Large intestine (tissue), 3 donors: ENCODE measurements at regions not wholly inside any gene's neighbourhood (a gene's known extent, or its start where the extent isn't known, plus 50 kb on each side); places are given as distances from the start of the nearest gene placed in this dataset.

Experiments used
- DNase-seq, 2 donors: peaks; one replicate each; pipeline versions ENCODE4 v3.0.0 to v3.0.0-alpha.2; 2013
- H3K27ac ChIP-seq: one replicate; pipeline ENCODE4 v1.5.1; 2013; ENCODE audit warnings: low read length
- H3K27me3 ChIP-seq: 2 replicates; pipeline ENCODE4 v1.6.1; 2013; ENCODE audit warnings: low read length; ENCODE audit not compliant: control insufficient read depth, insufficient read depth
- H3K36me3 ChIP-seq: 2 replicates; pipeline ENCODE4 v1.6.1; 2013; ENCODE audit warnings: low read length; ENCODE audit not compliant: control insufficient read depth, insufficient read depth
- H3K4me1 ChIP-seq: one replicate; pipeline ENCODE4 v1.6.1; 2013; ENCODE audit warnings: low read length; ENCODE audit not compliant: control insufficient read depth, insufficient read depth
- H3K4me3 ChIP-seq: one replicate; pipeline ENCODE4 v1.5.1; 2013; ENCODE audit warnings: low read length
- H3K9me3 ChIP-seq: one replicate; pipeline ENCODE4 v1.6.1; 2013; ENCODE audit warnings: mild to moderate bottlenecking, low read depth, low read length, moderate library complexity; ENCODE audit not compliant: control insufficient read depth
- WGBS: methylation state at CpG from one replicate; pipeline ENCODE4 v1.1.5; 2013; ENCODE audit warnings: low lambda C conversion rate; ENCODE audit not compliant: insufficient coverage; 5-methylcytosine and 5-hydroxymethylcytosine counted together

GRCh38 chr4:18937080-18937479 is 915.5 kb upstream of the LCORL start:
- Histone ChIP-seq H3K36me3 (no peaks in the 10 kb centered on the region), H3K27me3 (no peaks in the 10 kb centered on the region), H3K4me3 (no peak overlapping the region), H3K27ac (no peak overlapping the region), H3K4me1 (no peaks in the 10 kb centered on the region), H3K9me3 (no peaks in the 10 kb centered on the region)
- no peak for DNase-seq
- 85% methylated on average over 2 of the region's 4 CpGs for WGBS

GRCh38 chr4:18935659-18936345 is 914.2 kb upstream of the LCORL start:
- WGBS = no CpG with 5 or more reads among the region's 7 CpGs
- DNase-seq = peak; percentile 7 to 26
- Histone ChIP-seq H3K27me3 (no peaks in the 10 kb centered on the region), H3K36me3 (no peaks in the 10 kb centered on the region), H3K27ac (no peak overlapping the region), H3K4me1 (no peaks in the 10 kb centered on the region), H3K4me3 (no peak overlapping the region), H3K9me3 (no peaks in the 10 kb centered on the region)

GRCh38 chr4:18934197-18934596 is 912.6 kb upstream of the LCORL start:
- no peak overlapping the region for H3K27ac ChIP-seq
- WGBS = no CpG with 5 or more reads among the region's 4 CpGs
- no peak overlapping the region for H3K4me3 ChIP-seq
- H3K36me3 ChIP-seq = no peaks in the 10 kb centered on the region
- DNase-seq = no peak
- no peaks in the 10 kb centered on the region for H3K27me3 ChIP-seq
- no peaks in the 10 kb centered on the region for H3K4me1 ChIP-seq
- H3K9me3 ChIP-seq = no peaks in the 10 kb centered on the region

GRCh38 chr4:18932730-18933339 is 911.3 kb upstream of the LCORL start:
- WGBS = no CpG with 5 or more reads among the region's 1 CpG

GRCh38 chr4:18931643-18932377 is 910.3 kb upstream of the LCORL start:
- H3K4me3 ChIP-seq = no peak overlapping the region
- DNase-seq = no peak
- H3K27ac ChIP-seq = no peak overlapping the region
- H3K27me3 ChIP-seq = no peaks in the 10 kb centered on the region
- WGBS = 86% methylated on average over 1 of the region's 1 CpG
- H3K4me1 ChIP-seq = no peaks in the 10 kb centered on the region
- H3K9me3 ChIP-seq = no peaks in the 10 kb centered on the region
- no peaks in the 10 kb centered on the region for H3K36me3 ChIP-seq

More at GRCh38 chr4:18932730-18933339, 911.3 kb upstream of the LCORL start:
- Histone ChIP-seq H3K4me3 (no peak overlapping the region), H3K9me3 (no peaks in the 10 kb centered on the region), H3K27me3 (no peaks in the 10 kb centered on the region), H3K4me1 (no peaks in the 10 kb centered on the region), H3K27ac (no peak overlapping the region), H3K36me3 (no peaks in the 10 kb centered on the region)
- peak in 1 of 2 donors; percentile 4 for DNase-seq

- no peak for DNase-seq
- H3K27me3 ChIP-seq = no peaks in the 10 kb centered on the region
- peaks cover 3% of the 10 kb centered on the region for H3K9me3 ChIP-seq
- no peaks in the 10 kb centered on the region for H3K4me1 ChIP-seq
- no peak overlapping the region for H3K4me3 ChIP-seq
- no peaks in the 10 kb centered on the region for H3K36me3 ChIP-seq
- WGBS = 90% methylated on average over 2 of the region's 6 CpGs
- H3K27ac ChIP-seq = no peak overlapping the region
Observed at GRCh38 chr4:18930487-18930886, 908.9 kb upstream of the LCORL start.

- DNase-seq = peak in 1 of 2 donors; percentile 5
- H3K4me3 ChIP-seq = no peak overlapping the region
- H3K27ac ChIP-seq = no peak overlapping the region
- no peaks in the 10 kb centered on the region for H3K27me3 ChIP-seq
- H3K36me3 ChIP-seq = no peaks in the 10 kb centered on the region
- WGBS = 71% methylated on average over 1 of the region's 1 CpG
- H3K9me3 ChIP-seq = peaks cover 3% of the 10 kb centered on the region
- H3K4me1 ChIP-seq = no peaks in the 10 kb centered on the region
Observed at GRCh38 chr4:18923496-18924161, 902.1 kb upstream of the LCORL start.

GRCh38 chr4:18917689-18918088 is 896.1 kb upstream of the LCORL start:
- H3K27ac ChIP-seq = no peak overlapping the region
- no peaks in the 10 kb centered on the region for H3K4me1 ChIP-seq
- DNase-seq = no peak
- H3K9me3 ChIP-seq = no peaks in the 10 kb centered on the region
- no peaks in the 10 kb centered on the region for H3K27me3 ChIP-seq
- no peak overlapping the region for H3K4me3 ChIP-seq
- no peaks in the 10 kb centered on the region for H3K36me3 ChIP-seq

GRCh38 chr4:18914182-18914581 is 892.6 kb upstream of the LCORL start:
- Histone ChIP-seq H3K27ac (no peak overlapping the region), H3K9me3 (no peaks in the 10 kb centered on the region), H3K36me3 (no peaks in the 10 kb centered on the region), H3K4me3 (no peak overlapping the region), H3K4me1 (no peaks in the 10 kb centered on the region), H3K27me3 (no peaks in the 10 kb centered on the region)
- no peak for DNase-seq
- WGBS = 80% methylated on average over 1 of the region's 1 CpG

- WGBS = 100% methylated on average over 1 of the region's 2 CpGs
- no peaks in the 10 kb centered on the region for H3K36me3 ChIP-seq
- no peaks in the 10 kb centered on the region for H3K9me3 ChIP-seq
- no peaks in the 10 kb centered on the region for H3K4me1 ChIP-seq
- no peak overlapping the region for H3K27ac ChIP-seq
- H3K27me3 ChIP-seq = no peaks in the 10 kb centered on the region
- H3K4me3 ChIP-seq = no peak overlapping the region
- DNase-seq = no peak
Observed at GRCh38 chr4:18894928-18895327, 873.4 kb upstream of the LCORL start.
